ENCODE measurements at regions not wholly inside any gene's neighbourhood (a gene's known extent, or its start where the extent isn't known, plus 50 kb on each side); places are given as distances from the start of the nearest gene placed in this dataset.

GRCh38 chr3:177468816-177469215, 271.5 kb upstream of the TBL1XR1 start:
- TF ChIP-seq CTCF (CRISPR knock-in tag; IDR thresholded peaks at IDR 0.05) (no peak), FOXA1 (IDR thresholded peaks at IDR 0.05) (no peak), FOXA1 (CRISPR knock-in tag; IDR thresholded peaks at IDR 0.05) (no peak), FOXM1 (CRISPR knock-in tag; IDR thresholded peaks at IDR 0.05) (no peak), ZNF34 (CRISPR knock-in tag; IDR thresholded peaks at IDR 0.05; ENCODE audit: borderline replicate concordance) (no peak), NBN (conservative IDR thresholded peaks at IDR 0.05) (no peak), ZNF224 (CRISPR knock-in tag; IDR thresholded peaks at IDR 0.05) (no peak), TAF1 (CRISPR knock-in tag; IDR thresholded peaks at IDR 0.05) (no peak), RORA (CRISPR knock-in tag; IDR thresholded peaks at IDR 0.05) (no peak), EZH2 (conservative IDR thresholded peaks at IDR 0.05; ENCODE audit: low read depth, low read length) (no peak), ZNF510 (CRISPR knock-in tag; IDR thresholded peaks at IDR 0.05; ENCODE audit: low read depth) (no peak), POLR2A (IDR thresholded peaks at IDR 0.05; ENCODE audit: insufficient read depth in 1 of 2, low read depth in 2 of 2, low read length in 2 of 2) (no peak), REL (CRISPR knock-in tag; conservative IDR thresholded peaks at IDR 0.05) (no peak), CEBPZ (IDR thresholded peaks at IDR 0.05; ENCODE audit: low read length) (no peak), PLSCR1 (CRISPR knock-in tag; IDR thresholded peaks at IDR 0.05; ENCODE audit: borderline replicate concordance) (no peak)
